Natural killer cell (primary cell): ENCODE measurements at regions not wholly inside any gene's neighbourhood (a gene's known extent, or its start where the extent isn't known, plus 50 kb on each side); places are given as distances from the start of the nearest gene placed in this dataset.

Experiments used
- ATAC-seq, 3 donors: fragments of 150-1000 bp in 2 of 3; fragments of 200-7000 bp in 1 of 3; cut with Tn5 transposase; 1 replicate in 1 of 3; 2 replicates in 2 of 3; pipeline ENCODE4 v1.10.0; 2021; ENCODE audit warnings: mild to moderate bottlenecking in 2 of 3, moderate library complexity in 2 of 3
- DNase-seq, 2 donors: peaks; one replicate each; pipeline versions ENCODE4 v3.0.0 to v3.0.0-alpha.2; 2013 to 2021; ENCODE audit warnings: mixed read lengths in 1 of 2
- H3K27ac ChIP-seq: one replicate; pipeline ENCODE4 v1.5.1; 2013; ENCODE audit warnings: mild to moderate bottlenecking, low read length
- H3K27me3 ChIP-seq: one replicate; pipeline ENCODE4 v1.6.1; 2013; ENCODE audit warnings: low read length; ENCODE audit not compliant: control insufficient read depth, insufficient read depth
- H3K36me3 ChIP-seq: one replicate; pipeline ENCODE4 v1.6.1; 2013; ENCODE audit warnings: low read length; ENCODE audit not compliant: control insufficient read depth, insufficient read depth
- H3K4me1 ChIP-seq: one replicate; pipeline ENCODE4 v1.6.1; 2013; ENCODE audit warnings: low read length; ENCODE audit not compliant: control insufficient read depth, insufficient read depth
- H3K4me3 ChIP-seq: one replicate; pipeline ENCODE4 v1.5.1; 2013; ENCODE audit warnings: low read length
- H3K9me3 ChIP-seq: one replicate; pipeline ENCODE4 v1.6.1; 2013; ENCODE audit warnings: low read length; ENCODE audit not compliant: control insufficient read depth, insufficient read depth
- H3K27ac Mint-ChIP-seq, 2 donors: one replicate each; pipeline ENCODE4 v1.8.0; 2022; ENCODE audit warnings: mild to moderate bottlenecking in 2 of 2, mixed read lengths in 2 of 2, moderate library complexity in 1 of 2
- H3K27me3 Mint-ChIP-seq, 2 donors: one replicate each; pipeline ENCODE4 v1.8.0; 2022; ENCODE audit warnings: low read depth in 2 of 2, mixed read lengths in 2 of 2
- H3K36me3 Mint-ChIP-seq: one replicate; pipeline ENCODE4 v1.8.0; 2022; ENCODE audit warnings: mixed read lengths
- H3K4me1 Mint-ChIP-seq, 2 donors: one replicate each; pipeline ENCODE4 v1.8.0; 2022; ENCODE audit warnings: mixed read lengths in 2 of 2
- H3K4me3 Mint-ChIP-seq: one replicate; pipeline ENCODE4 v1.8.0; 2022; ENCODE audit warnings: mild to moderate bottlenecking, moderate library complexity, mixed read lengths
- H3K9me3 Mint-ChIP-seq, 2 donors: one replicate each; pipeline ENCODE4 v1.8.0; 2022; ENCODE audit warnings: mixed read lengths in 2 of 2
- CTCF ChIP-seq: fragments of 200-600 bp; IDR thresholded peaks from one replicate; pipeline ENCODE4 v1.8.0; 2022; ENCODE audit warnings: antibody characterized with exemption
- WGBS: methylation state at CpG from one replicate; pipeline ENCODE4 v1.1.7; 2013; ENCODE audit warnings: missing lambda C conversion rate; ENCODE audit not compliant: insufficient coverage; 5-methylcytosine and 5-hydroxymethylcytosine counted together
- intact Hi-C: fragments of 100-400 bp; cut with micrococcal nuclease; formaldehyde crosslinking; loops from one replicate; pipeline ENCODE4 v1.14.2; 2022

GRCh38 chr1:232355162-232356006 lies 274.5 kb downstream of the SIPA1L2 start:
- no peaks in the 10 kb centered on the region for H3K27me3 ChIP-seq
- H3K4me3 ChIP-seq: no peak overlapping the region
- H3K27me3 Mint-ChIP-seq: peaks cover 11 to 25% of the 10 kb centered on the region in 2 donors
- H3K27ac ChIP-seq: no peak overlapping the region
- ATAC-seq: no peak
- no peaks in the 10 kb centered on the region for H3K9me3 Mint-ChIP-seq
- no peak overlapping the region for H3K4me3 Mint-ChIP-seq
- intact Hi-C loops: no loop called here
- no peaks in the 10 kb centered on the region for H3K9me3 ChIP-seq
- no peaks in the 10 kb centered on the region for H3K4me1 ChIP-seq
- no peak for TF ChIP-seq CTCF
- DNase-seq: no peak
- H3K4me1 Mint-ChIP-seq: no peaks in the 10 kb centered on the region
- no peak overlapping the region for H3K27ac Mint-ChIP-seq
- no peaks in the 10 kb centered on the region for H3K36me3 Mint-ChIP-seq
- 74% methylated on average over 6 of the region's 7 CpGs for WGBS
- no peaks in the 10 kb centered on the region for H3K36me3 ChIP-seq

GRCh38 chr1:232353001-232353400 lies 276.9 kb downstream of the SIPA1L2 start:
- Mint-ChIP-seq H3K27ac (no peak overlapping the region), H3K9me3 (no peaks in the 10 kb centered on the region)
- DNase-seq: no peak

GRCh38 chr1:232352366-232352765 lies 277.6 kb downstream of the SIPA1L2 start:
- no peak overlapping the region for H3K4me3 Mint-ChIP-seq
- no peaks in the 10 kb centered on the region for H3K36me3 ChIP-seq
- H3K4me1 Mint-ChIP-seq: no peaks in the 10 kb centered on the region
- H3K9me3 Mint-ChIP-seq: no peaks in the 10 kb centered on the region
- no peak for TF ChIP-seq CTCF
- no peaks in the 10 kb centered on the region for H3K4me1 ChIP-seq
- no peaks in the 10 kb centered on the region for H3K36me3 Mint-ChIP-seq
- no peak overlapping the region for H3K4me3 ChIP-seq
- no peak overlapping the region for H3K27ac ChIP-seq
- WGBS: 94% methylated on average over 6 of the region's 6 CpGs
- H3K9me3 ChIP-seq: no peaks in the 10 kb centered on the region
- intact Hi-C loops: no loop called here
- H3K27ac Mint-ChIP-seq: no peak overlapping the region
- H3K27me3 Mint-ChIP-seq: peaks cover 11 to 24% of the 10 kb centered on the region in 2 donors
- ATAC-seq (no peak), DNase-seq (no peak)
- H3K27me3 ChIP-seq: no peaks in the 10 kb centered on the region

More at GRCh38 chr1:232353001-232353400, 276.9 kb downstream of the SIPA1L2 start:
- no peak overlapping the region for H3K27ac ChIP-seq
- H3K9me3 ChIP-seq: no peaks in the 10 kb centered on the region
- intact Hi-C loops: no loop called here
- Mint-ChIP-seq H3K4me1 (no peaks in the 10 kb centered on the region), H3K4me3 (no peak overlapping the region), H3K36me3 (no peaks in the 10 kb centered on the region), H3K27me3 (peaks cover 11 to 24% of the 10 kb centered on the region in 2 donors)
- TF ChIP-seq CTCF: no peak
- no peak for ATAC-seq
- H3K4me1 ChIP-seq: no peaks in the 10 kb centered on the region
- WGBS: 81% methylated on average over 4 of the region's 4 CpGs
- no peaks in the 10 kb centered on the region for H3K36me3 ChIP-seq
- H3K4me3 ChIP-seq: no peak overlapping the region
- H3K27me3 ChIP-seq: no peaks in the 10 kb centered on the region

GRCh38 chr1:232351335-232351734 lies 278.6 kb downstream of the SIPA1L2 start:
- intact Hi-C loops: no loop called here
- Mint-ChIP-seq H3K4me3 (no peak overlapping the region), H3K36me3 (no peaks in the 10 kb centered on the region), H3K27me3 (peaks cover 11 to 31% of the 10 kb centered on the region in 2 donors), H3K9me3 (no peaks in the 10 kb centered on the region), H3K4me1 (no peaks in the 10 kb centered on the region), H3K27ac (no peak overlapping the region)
- Histone ChIP-seq H3K27me3 (no peaks in the 10 kb centered on the region), H3K4me1 (no peaks in the 10 kb centered on the region), H3K27ac (no peak overlapping the region), H3K36me3 (no peaks in the 10 kb centered on the region), H3K4me3 (no peak overlapping the region), H3K9me3 (no peaks in the 10 kb centered on the region)
- DNase-seq: no peak
- 83% methylated on average over 2 of the region's 2 CpGs for WGBS
- no peak for TF ChIP-seq CTCF
- ATAC-seq: no peak
